ENCODE measurements at regions not wholly inside any gene's neighbourhood (a gene's known extent, or its start where the extent isn't known, plus 50 kb on each side); places are given as distances from the start of the nearest gene placed in this dataset.

GRCh38 chr18:68035774-68036522, 519.4 kb upstream of the DSEL start:
- DNase-seq (ENCODE audit: extremely low read depth in 1 of 2, low read depth in 1 of 2), result no peak

- DNase-seq (ENCODE audit: extremely low read depth in 1 of 2, low read depth in 1 of 2), result no peak
These were observed 517.8 kb upstream of the DSEL start for GRCh38 chr18:68034296-68034695.

GRCh38 chr18:68033466-68033865, 516.9 kb upstream of the DSEL start:
- DNase-seq (ENCODE audit: extremely low read depth in 1 of 2, low read depth in 1 of 2), result no peak

- DNase-seq (ENCODE audit: extremely low read depth in 1 of 2, low read depth in 1 of 2), result no peak
These were observed 508.2 kb upstream of the DSEL start for GRCh38 chr18:68024716-68025115.

- no peak for DNase-seq (ENCODE audit: extremely low read depth in 1 of 2, low read depth in 1 of 2)
These were observed 500.9 kb upstream of the DSEL start for GRCh38 chr18:68017385-68017784.

- no peak for DNase-seq (ENCODE audit: extremely low read depth in 1 of 2, low read depth in 1 of 2)
These were observed 481.0 kb upstream of the DSEL start for GRCh38 chr18:67997496-67997895.

GRCh38 chr18:67995769-67996168, 479.2 kb upstream of the DSEL start:
- DNase-seq (ENCODE audit: extremely low read depth in 1 of 2, low read depth in 1 of 2), result no peak

GRCh38 chr18:67980241-67980640, 463.7 kb upstream of the DSEL start:
- DNase-seq (ENCODE audit: extremely low read depth in 1 of 2, low read depth in 1 of 2), result no peak

GRCh38 chr18:67977067-67977616, 460.6 kb upstream of the DSEL start:
- no peak for DNase-seq (ENCODE audit: extremely low read depth in 1 of 2, low read depth in 1 of 2)

- no peak for DNase-seq (ENCODE audit: extremely low read depth in 1 of 2, low read depth in 1 of 2)
These were observed 457.4 kb upstream of the DSEL start for GRCh38 chr18:67973916-67974315.

GRCh38 chr18:67969458-67969857, 452.9 kb upstream of the DSEL start:
- DNase-seq (ENCODE audit: extremely low read depth in 1 of 2, low read depth in 1 of 2), result no peak

- DNase-seq (ENCODE audit: extremely low read depth in 1 of 2, low read depth in 1 of 2), result no peak
These were observed 449.7 kb upstream of the DSEL start for GRCh38 chr18:67966224-67966623.

GRCh38 chr18:67964462-67964861, 447.9 kb upstream of the DSEL start:
- DNase-seq (ENCODE audit: extremely low read depth in 1 of 2, low read depth in 1 of 2), result no peak

GRCh38 chr18:67961701-67962440, 445.4 kb upstream of the DSEL start:
- DNase-seq (ENCODE audit: extremely low read depth in 1 of 2, low read depth in 1 of 2), result no peak

- no peak for DNase-seq (ENCODE audit: extremely low read depth in 1 of 2, low read depth in 1 of 2)
These were observed 441.2 kb upstream of the DSEL start for GRCh38 chr18:67957684-67958083.

GRCh38 chr18:67954594-67954993, 438.1 kb upstream of the DSEL start:
- DNase-seq (ENCODE audit: extremely low read depth in 1 of 2, low read depth in 1 of 2), result no peak

- no peak for DNase-seq (ENCODE audit: extremely low read depth in 1 of 2, low read depth in 1 of 2)
These were observed 434.6 kb upstream of the DSEL start for GRCh38 chr18:67951137-67951536.

GRCh38 chr18:67938660-67939059, 422.1 kb upstream of the DSEL start:
- DNase-seq (ENCODE audit: extremely low read depth in 1 of 2, low read depth in 1 of 2), result no peak

GRCh38 chr18:67935638-67936037, 419.1 kb upstream of the DSEL start:
- DNase-seq (ENCODE audit: extremely low read depth in 1 of 2, low read depth in 1 of 2), result no peak

GRCh38 chr18:67933271-67933670, 416.8 kb upstream of the DSEL start:
- no peak for DNase-seq (ENCODE audit: extremely low read depth in 1 of 2, low read depth in 1 of 2)

GRCh38 chr18:67932271-67932670, 415.8 kb upstream of the DSEL start:
- no peak for DNase-seq (ENCODE audit: extremely low read depth in 1 of 2, low read depth in 1 of 2)

Data from stimulated activated CD8-positive, alpha-beta memory T cell treated with anti-CD3 and anti-CD28 coated beads, Interleukin-7, amount 100 ng/mL, for 48 hours (primary cell).